PC-9 (cell line): ENCODE measurements at regions not wholly inside any gene's neighbourhood (a gene's known extent, or its start where the extent isn't known, plus 50 kb on each side); places are given as distances from the start of the nearest gene placed in this dataset.

ENCODE experiments used
- BruUV-seq: library from RNA; stranded (reverse); fragments of 400-500 nt; replicated peaks from 2 replicates; lab custom pipeline; 2021; lab: Mats Ljungman, UMichigan
- CTCF ChIA-PET: fragments of 300-600 bp; sonication (Branson Sonifier 250); formaldehyde crosslinking; loops from one replicate; lab custom pipeline; 2022; ENCODE audit warnings: antibody characterized with exemption; lab: Charles Lee
- POLR2A ChIA-PET: fragments of 300-600 bp; sonication (Branson Sonifier 250); formaldehyde crosslinking; loops from one replicate; lab custom pipeline; 2022; ENCODE audit warnings: antibody characterized with exemption; ENCODE audit not compliant: unreplicated experiment; lab: Charles Lee
- DNase-seq, 2 experiments: peaks; one replicate each; pipeline versions ENCODE4 v3.0.0 to v3.0.0-alpha.2; 2015 to 2022; ENCODE audit warnings: mixed read lengths in 1 of 2
- H2AFZ ChIP-seq: fragments of 200-600 bp; sonication (generic); 2 replicates; pipeline ENCODE4 v1.8.1; 2017; ENCODE audit warnings: antibody characterized with exemption
- H3F3A ChIP-seq: fragments of 200-600 bp; sonication (generic); 2 replicates; pipeline ENCODE4 v1.8.1; 2017; ENCODE audit warnings: antibody characterized with exemption, mild to moderate bottlenecking, low read depth; ENCODE audit not compliant: insufficient read depth
- H3K27ac ChIP-seq: fragments of 200-600 bp; sonication (generic); 2 replicates; pipeline ENCODE4 v1.6.1; 2016; ENCODE audit warnings: mixed run types
- H3K27me3 ChIP-seq: fragments of 200-600 bp; sonication (generic); 2 replicates; pipeline ENCODE4 v1.6.1; 2016; ENCODE audit warnings: low read depth, mixed run types; ENCODE audit not compliant: insufficient read depth
- H3K36me3 ChIP-seq: fragments of 200-600 bp; sonication (generic); 2 replicates; pipeline ENCODE4 v1.6.1; 2016; ENCODE audit warnings: low read depth, mixed run types
- H3K4me1 ChIP-seq: fragments of 200-600 bp; sonication (generic); replicated peaks from 2 replicates; pipeline ENCODE4 v1.6.1; 2016; ENCODE audit warnings: mixed run types; ENCODE audit not compliant: insufficient read depth
- H3K4me2 ChIP-seq: fragments of 200-600 bp; sonication (generic); 2 replicates; pipeline ENCODE4 v1.6.1; 2017; ENCODE audit warnings: mixed run types
- H3K4me3 ChIP-seq: fragments of 200-600 bp; sonication (generic); 2 replicates; pipeline ENCODE4 v1.6.1; 2016; ENCODE audit warnings: mixed run types
- H3K79me2 ChIP-seq: fragments of 200-600 bp; sonication (generic); 2 replicates; pipeline ENCODE4 v1.6.1; 2017; ENCODE audit warnings: low read depth, mixed run types
- H3K9me2 ChIP-seq: fragments of 200-600 bp; sonication (generic); 2 replicates; pipeline ENCODE4 v1.8.1; 2017; ENCODE audit warnings: mild to moderate bottlenecking; ENCODE audit not compliant: insufficient read depth
- H3K9me3 ChIP-seq: fragments of 200-600 bp; sonication (generic); 2 replicates; pipeline ENCODE4 v1.8.1; 2016; ENCODE audit warnings: low read depth; ENCODE audit not compliant: insufficient read depth
- H4K20me1 ChIP-seq: fragments of 200-600 bp; sonication (generic); 2 replicates; pipeline ENCODE4 v1.8.1; 2017; ENCODE audit not compliant: insufficient read depth
- EZH2 ChIP-seq: fragments of 200-600 bp; sonication (generic); IDR thresholded peaks from 2 replicates; pipeline ENCODE4 v1.8.0; 2017; ENCODE audit warnings: antibody characterized with exemption, low read depth
- intact Hi-C: fragments of 100-400 bp; cut with micrococcal nuclease; formaldehyde crosslinking; loops from one replicate; pipeline ENCODE4 v1.10.0; 2022; ENCODE audit not compliant: unreplicated experiment
- TF ChIP-seq, protein P1 (sequence below): fragments of 200-600 bp; sonication (generic); conservative IDR thresholded peaks from 2 replicates; pipeline ENCODE4 v1.6.1; 2017; ENCODE audit warnings: mixed run types, antibody characterized with exemption, mild to moderate bottlenecking, moderate library complexity

DNA sequence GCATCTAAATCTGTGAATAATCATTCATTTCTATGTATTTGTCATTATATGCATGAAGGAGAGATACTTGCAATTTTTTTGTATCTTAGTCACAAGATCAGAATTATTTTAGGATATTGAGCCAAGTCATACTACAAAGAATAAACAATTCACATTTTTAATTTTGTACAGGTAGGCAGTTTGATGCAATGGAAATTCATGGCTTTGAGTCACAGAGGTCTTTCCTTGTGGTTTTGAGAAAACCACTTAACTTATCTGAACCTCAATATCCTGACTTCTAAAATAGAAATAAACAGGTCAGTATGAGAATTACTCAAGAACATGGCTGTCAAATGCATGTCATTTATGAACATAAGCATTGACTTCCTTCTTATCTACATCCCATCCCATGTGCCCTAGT is 221.4 kb upstream of the SLC10A2 start:
- no peaks in the 10 kb centered on the region for H3K27me3 ChIP-seq
- no peak overlapping the region for H3K4me3 ChIP-seq
- no peaks in the 10 kb centered on the region for H3K79me2 ChIP-seq
- H3K9me3 ChIP-seq = peaks cover 3% of the 10 kb centered on the region; the same call in 1 of the 2 replicates
- H2AFZ ChIP-seq = no peak overlapping the region
- no peak overlapping the region for H3K4me2 ChIP-seq
- peaks cover 8% of the 10 kb centered on the region for H3F3A ChIP-seq
- ChIA-PET POLR2A (no interaction called here), CTCF (no interaction called here)
- peak in 1 of 2 experiments; percentile 50 for DNase-seq
- intact Hi-C loops = no loop called here
- H3K27ac ChIP-seq = 0 out of 2 replicates have a peak overlapping the region, but pooled peaks have one; percentile 8
- H4K20me1 ChIP-seq = no peaks in the 10 kb centered on the region
- peaks cover 9% of the 10 kb centered on the region for H3K4me1 ChIP-seq
- no peaks in the 10 kb centered on the region for H3K36me3 ChIP-seq
- no peak for TF ChIP-seq EZH2
- TF ChIP-seq, protein P1, sequence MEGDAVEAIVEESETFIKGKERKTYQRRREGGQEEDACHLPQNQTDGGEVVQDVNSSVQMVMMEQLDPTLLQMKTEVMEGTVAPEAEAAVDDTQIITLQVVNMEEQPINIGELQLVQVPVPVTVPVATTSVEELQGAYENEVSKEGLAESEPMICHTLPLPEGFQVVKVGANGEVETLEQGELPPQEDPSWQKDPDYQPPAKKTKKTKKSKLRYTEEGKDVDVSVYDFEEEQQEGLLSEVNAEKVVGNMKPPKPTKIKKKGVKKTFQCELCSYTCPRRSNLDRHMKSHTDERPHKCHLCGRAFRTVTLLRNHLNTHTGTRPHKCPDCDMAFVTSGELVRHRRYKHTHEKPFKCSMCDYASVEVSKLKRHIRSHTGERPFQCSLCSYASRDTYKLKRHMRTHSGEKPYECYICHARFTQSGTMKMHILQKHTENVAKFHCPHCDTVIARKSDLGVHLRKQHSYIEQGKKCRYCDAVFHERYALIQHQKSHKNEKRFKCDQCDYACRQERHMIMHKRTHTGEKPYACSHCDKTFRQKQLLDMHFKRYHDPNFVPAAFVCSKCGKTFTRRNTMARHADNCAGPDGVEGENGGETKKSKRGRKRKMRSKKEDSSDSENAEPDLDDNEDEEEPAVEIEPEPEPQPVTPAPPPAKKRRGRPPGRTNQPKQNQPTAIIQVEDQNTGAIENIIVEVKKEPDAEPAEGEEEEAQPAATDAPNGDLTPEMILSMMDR = no peak
- H3K9me2 ChIP-seq = no peaks in the 10 kb centered on the region
- BruUV-seq = no TSS peak

GRCh38 chr13:103284466-103284865 is 218.2 kb upstream of the SLC10A2 start:
- ChIA-PET POLR2A (no interaction called here), CTCF (interaction anchor here (0.6 kb wide), 1 partner anchor 322 kb away, joined by 3 read pairs; no protein-coding TSS in a partner anchor)
- H3K4me2 ChIP-seq = no peak overlapping the region
- intact Hi-C loops = no loop called here
- no peaks in the 10 kb centered on the region for H3K79me2 ChIP-seq
- peaks cover 13% of the 10 kb centered on the region for H3F3A ChIP-seq
- H3K4me1 ChIP-seq = peaks cover 17% of the 10 kb centered on the region
- no peaks in the 10 kb centered on the region for H3K9me2 ChIP-seq
- no peaks in the 10 kb centered on the region for H3K36me3 ChIP-seq
- H4K20me1 ChIP-seq = no peaks in the 10 kb centered on the region
- peaks cover 12% of the 10 kb centered on the region; the same call in 1 of the 2 replicates for H3K9me3 ChIP-seq
- TF ChIP-seq, protein P1 = no peak
- no peak for TF ChIP-seq EZH2
- DNase-seq = no peak
- H3K27me3 ChIP-seq = no peaks in the 10 kb centered on the region
- H2AFZ ChIP-seq = no peak overlapping the region
- no peak overlapping the region for H3K27ac ChIP-seq
- no peak overlapping the region for H3K4me3 ChIP-seq
- no TSS peak for BruUV-seq

GRCh38 chr13:103283451-103283820 is 217.2 kb upstream of the SLC10A2 start:
- Histone ChIP-seq H3K9me3 (peaks cover 12% of the 10 kb centered on the region; the same call in 1 of the 2 replicates), H3K9me2 (no peaks in the 10 kb centered on the region), H2AFZ (peak overlapping the region; percentile 69; the same call in 1 of the 2 replicates), H4K20me1 (no peaks in the 10 kb centered on the region), H3K4me3 (peak overlapping the region; percentile 36; the same call in 1 of the 2 replicates), H3K4me2 (peak overlapping the region; percentile 67), H3K27ac (peak overlapping the region; percentile 98), H3K4me1 (peaks cover 17% of the 10 kb centered on the region), H3K27me3 (no peaks in the 10 kb centered on the region), H3K36me3 (no peaks in the 10 kb centered on the region), H3K79me2 (no peaks in the 10 kb centered on the region), H3F3A (peaks cover 13% of the 10 kb centered on the region)
- TF ChIP-seq EZH2 = no peak
- TF ChIP-seq, protein P1 = no peak
- no peak for DNase-seq
- intact Hi-C loops = loop anchor here (2.0 kb wide), 1 partner anchor 373 kb away; no protein-coding TSS in a partner anchor
- BruUV-seq = no TSS peak
- POLR2A ChIA-PET = no interaction called here
- CTCF ChIA-PET = no interaction called here
